HG03196 (cell line): ENCODE measurements at regions not wholly inside any gene's neighbourhood (a gene's known extent, or its start where the extent isn't known, plus 50 kb on each side); places are given as distances from the start of the nearest gene placed in this dataset.

Source experiments
- ATAC-seq: cut with Tn5 transposase; IDR thresholded peaks from one replicate; pipeline ENCODE4 v1.9.1; 2021; ENCODE audit not compliant: unreplicated experiment

GRCh38 chr6:134719911-134720310 is 230.0 kb downstream of the ALDH8A1 start:
- ATAC-seq: no peak

GRCh38 chr6:134719286-134719685 is 230.6 kb downstream of the ALDH8A1 start:
- ATAC-seq: no peak

GRCh38 chr6:134714679-134715078 is 235.2 kb downstream of the ALDH8A1 start:
- no peak for ATAC-seq

- ATAC-seq: no peak
Measured at GRCh38 chr6:134714113-134714512, 235.8 kb downstream of the ALDH8A1 start.

- no peak for ATAC-seq
Measured at GRCh38 chr6:134712311-134712710, 237.6 kb downstream of the ALDH8A1 start.

- ATAC-seq: no peak
Measured at GRCh38 chr6:134708079-134708478, 241.8 kb downstream of the ALDH8A1 start.

GRCh38 chr6:134707342-134708031 is 242.4 kb downstream of the ALDH8A1 start:
- ATAC-seq: no peak

- no peak for ATAC-seq
Measured at GRCh38 chr6:134706806-134707205, 243.1 kb downstream of the ALDH8A1 start.

GRCh38 chr6:134706153-134706552 is 243.7 kb downstream of the ALDH8A1 start:
- no peak for ATAC-seq

GRCh38 chr6:134703206-134703605 is 246.7 kb downstream of the ALDH8A1 start:
- ATAC-seq: no peak

GRCh38 chr6:134702279-134702678 is 247.6 kb downstream of the ALDH8A1 start:
- no peak for ATAC-seq

GRCh38 chr6:134701301-134701700 is 248.6 kb downstream of the ALDH8A1 start:
- no peak for ATAC-seq

GRCh38 chr6:134698228-134698627 is 251.7 kb downstream of the ALDH8A1 start:
- no peak for ATAC-seq

- no peak for ATAC-seq
Measured at GRCh38 chr6:134692008-134692407, 257.9 kb downstream of the ALDH8A1 start.

- ATAC-seq: no peak
Measured at GRCh38 chr6:134691180-134691579, 258.7 kb downstream of the ALDH8A1 start.

GRCh38 chr6:134690048-134690447 is 259.9 kb downstream of the ALDH8A1 start:
- no peak for ATAC-seq

- no peak for ATAC-seq
Measured at GRCh38 chr6:134689641-134690040, 260.3 kb downstream of the ALDH8A1 start.

GRCh38 chr6:134689177-134689576 is 260.7 kb downstream of the ALDH8A1 start:
- ATAC-seq: no peak

- no peak for ATAC-seq
Measured at GRCh38 chr6:134686071-134686470, 263.8 kb downstream of the ALDH8A1 start.

- no peak for ATAC-seq
Measured at GRCh38 chr6:134684423-134684795, 265.5 kb downstream of the ALDH8A1 start.

GRCh38 chr6:134683783-134684422 is 266.0 kb downstream of the ALDH8A1 start:
- no peak for ATAC-seq

- no peak for ATAC-seq
Measured at GRCh38 chr6:134680433-134680832, 269.5 kb downstream of the ALDH8A1 start.

- no peak for ATAC-seq
Measured at GRCh38 chr6:134680021-134680420, 269.9 kb downstream of the ALDH8A1 start.
